GM12878 (cell line): ENCODE measurements at regions not wholly inside any gene's neighbourhood (a gene's known extent, or its start where the extent isn't known, plus 50 kb on each side); places are given as distances from the start of the nearest gene placed in this dataset.

Experiments used
- BMI1 ChIP-seq: fragments of 450-650 bp; IDR thresholded peaks from 2 replicates; pipeline ENCODE4 v1.6.1; 2016; ENCODE audit warnings: mild to moderate bottlenecking, moderate library complexity, borderline replicate concordance
- CHD1 ChIP-seq: IDR thresholded peaks from 2 replicates; pipeline ENCODE4 v1.6.1; 2012; ENCODE audit warnings: low read depth, low read length, improper control_type of control experiment
- CREB1 ChIP-seq: IDR thresholded peaks from 2 replicates; pipeline ENCODE4 v1.6.1; 2012; ENCODE audit warnings: low read depth, mild to moderate bottlenecking, inconsistent platforms
- CTCF ChIP-seq, 3 experiments: IDR thresholded peaks in 2 of 3; conservative IDR thresholded peaks in 1 of 3; 2 replicates each; pipeline ENCODE4 v1.5.1; 2011; ENCODE audit warnings: low read depth in 3 of 3, low read length in 3 of 3, mild to moderate bottlenecking in 3 of 3, control low read depth in 2 of 3, moderate library complexity in 2 of 3, inconsistent platforms in 1 of 3, mixed read lengths in 1 of 3; ENCODE audit not compliant: control insufficient read depth in 2 of 3, insufficient read depth in 1 of 3; ENCODE audit errors: extremely low read depth in 1 of 3
- EP300 ChIP-seq, 2 experiments: fragments of 150-350 bp in 1 of 2; IDR thresholded peaks; 2 replicates each; pipeline ENCODE4 v1.6.1; 2011 to 2012; ENCODE audit warnings: low read depth in 2 of 2, low read length in 2 of 2, borderline replicate concordance in 1 of 2, improper control_type of control experiment in 1 of 2, inconsistent platforms in 1 of 2; ENCODE audit not compliant: control insufficient read depth in 1 of 2
- EZH2 ChIP-seq: IDR thresholded peaks from 2 replicates; pipeline ENCODE4 v1.6.1; 2012; ENCODE audit warnings: low read depth, mild to moderate bottlenecking, control low read depth, inconsistent platforms, low read length, borderline replicate concordance; ENCODE audit not compliant: control insufficient read depth
- HDAC6 ChIP-seq: fragments of 200-600 bp; sonication (generic); IDR thresholded peaks from one replicate; pipeline ENCODE4 v1.8.0; 2017; ENCODE audit warnings: antibody characterized with exemption; ENCODE audit not compliant: unreplicated experiment
- POLR2A ChIP-seq: IDR thresholded peaks from 2 replicates; pipeline ENCODE4 v1.6.1; 2011; ENCODE audit warnings: low read depth, mild to moderate bottlenecking, low read length
- POU2F2 ChIP-seq: IDR thresholded peaks from 3 replicates; pipeline ENCODE4 v1.6.1; 2011; ENCODE audit warnings: low read depth, mild to moderate bottlenecking, low read length, borderline replicate concordance
- RAD21 ChIP-seq: IDR thresholded peaks from 2 replicates; pipeline ENCODE4 v1.6.1; 2011; ENCODE audit warnings: mild to moderate bottlenecking, low read depth, low read length, moderate library complexity; ENCODE audit not compliant: insufficient read depth
- REST ChIP-seq: IDR thresholded peaks from 2 replicates; pipeline ENCODE4 v1.6.1; 2012; ENCODE audit warnings: mild to moderate bottlenecking, low read depth, low read length
- SPI1 ChIP-seq: IDR thresholded peaks from 2 replicates; pipeline ENCODE4 v1.6.1; 2011; ENCODE audit warnings: low read depth, mild to moderate bottlenecking, low read length, moderate library complexity, borderline replicate concordance; ENCODE audit not compliant: insufficient read depth
- ZBTB33 ChIP-seq: fragments of 450-650 bp; IDR thresholded peaks from 2 replicates; pipeline ENCODE4 v1.6.1; 2017; ENCODE audit warnings: mild to moderate bottlenecking

- TF ChIP-seq HDAC6 (no peak), POU2F2 (no peak), BMI1 (no peak), POLR2A (no peak), ZBTB33 (no peak), EZH2 (no peak), REST (no peak), EP300 (IDR thresholded peaks at IDR 0.05; ENCODE audit: borderline replicate concordance in 1 of 2, control insufficient read depth in 1 of 2, low read depth in 2 of 2, low read length in 2 of 2) (no peak), CTCF (IDR thresholded peaks at IDR 0.05 in 2 of 3, conservative IDR thresholded peaks at IDR 0.05 in 1 of 3; ENCODE audit: control insufficient read depth in 2 of 3, extremely low read depth in 1 of 3, insufficient read depth in 1 of 3, low read depth in 3 of 3, low read length in 3 of 3) (no peak), CHD1 (no peak), RAD21 (no peak), CREB1 (no peak), SPI1 (no peak)
Observed at GRCh38 chr11:45470151-45470793, 184.1 kb upstream of the SYT13 start.
